Medulla oblongata (tissue), 1 donor: ENCODE measurements at regions not wholly inside any gene's neighbourhood (a gene's known extent, or its start where the extent isn't known, plus 50 kb on each side); places are given as distances from the start of the nearest gene placed in this dataset.
"Not testable (repeated sequence)": the region's sequence is repeated elsewhere in the genome, so short reads cannot be mapped to it uniquely, and the experiment has no call there.

Experiments used
- DNase-seq: peaks from one replicate; pipeline ENCODE4 v3.0.0-alpha.2; 2015; ENCODE audit errors: extremely low spot score

GRCh38 chr3:31181661-31182060 lies 287.2 kb upstream of the GADL1 start:
- no peak for DNase-seq

- DNase-seq = no peak
These were observed 288.2 kb upstream of the GADL1 start for GRCh38 chr3:31182661-31183060.

- no peak for DNase-seq
These were observed 290.0 kb upstream of the GADL1 start for GRCh38 chr3:31184261-31185061.

- DNase-seq = no peak
These were observed 290.5 kb upstream of the GADL1 start for GRCh38 chr3:31185062-31185357.

- DNase-seq = no peak
These were observed 291.6 kb upstream of the GADL1 start for GRCh38 chr3:31186041-31186440.

- DNase-seq = no peak
These were observed 292.9 kb upstream of the GADL1 start for GRCh38 chr3:31187380-31187779.

- peak; percentile 26 for DNase-seq
These were observed 293.7 kb upstream of the GADL1 start for GRCh38 chr3:31188112-31188511.

- DNase-seq = no peak
These were observed 294.9 kb upstream of the GADL1 start for GRCh38 chr3:31189330-31189729.

GRCh38 chr3:31189971-31190370 lies 295.5 kb upstream of the GADL1 start:
- no peak for DNase-seq

GRCh38 chr3:31191354-31191753 lies 296.9 kb upstream of the GADL1 start:
- DNase-seq = no peak

GRCh38 chr3:31193429-31193828 lies 299.0 kb upstream of the GADL1 start:
- no peak for DNase-seq

GRCh38 chr3:31193871-31194270 lies 299.4 kb upstream of the GADL1 start:
- no peak for DNase-seq

- DNase-seq = no peak
These were observed 301.8 kb upstream of the GADL1 start for GRCh38 chr3:31196261-31196660.

GRCh38 chr3:31196881-31197364 lies 302.5 kb upstream of the GADL1 start:
- no peak for DNase-seq

- DNase-seq = no peak
These were observed 303.5 kb upstream of the GADL1 start for GRCh38 chr3:31197941-31198340.

- no peak for DNase-seq
These were observed 304.4 kb upstream of the GADL1 start for GRCh38 chr3:31198890-31199289.

- DNase-seq = no peak
These were observed 309.7 kb upstream of the GADL1 start for GRCh38 chr3:31203960-31204795.

- DNase-seq = not testable (repeated sequence)
These were observed 310.3 kb upstream of the GADL1 start for GRCh38 chr3:31204796-31205056.

GRCh38 chr3:31210068-31210645 lies 315.7 kb upstream of the GADL1 start:
- no peak for DNase-seq

GRCh38 chr3:31213869-31214486 lies 318.7 kb upstream of the STT3B start:
- no peak for DNase-seq

GRCh38 chr3:31218082-31218481 lies 314.6 kb upstream of the STT3B start:
- no peak for DNase-seq

- DNase-seq = no peak
These were observed 313.4 kb upstream of the STT3B start for GRCh38 chr3:31219131-31219843.
